GM21515 (cell line): ENCODE measurements at regions not wholly inside any gene's neighbourhood (a gene's known extent, or its start where the extent isn't known, plus 50 kb on each side); places are given as distances from the start of the nearest gene placed in this dataset.
"Not testable (repeated sequence)": the region's sequence is repeated elsewhere in the genome, so short reads cannot be mapped to it uniquely, and the experiment has no call there.

Experiments
- ATAC-seq: cut with Tn5 transposase; IDR thresholded peaks from one replicate; pipeline ENCODE4 v1.9.1; 2021; ENCODE audit not compliant: unreplicated experiment

DNA sequence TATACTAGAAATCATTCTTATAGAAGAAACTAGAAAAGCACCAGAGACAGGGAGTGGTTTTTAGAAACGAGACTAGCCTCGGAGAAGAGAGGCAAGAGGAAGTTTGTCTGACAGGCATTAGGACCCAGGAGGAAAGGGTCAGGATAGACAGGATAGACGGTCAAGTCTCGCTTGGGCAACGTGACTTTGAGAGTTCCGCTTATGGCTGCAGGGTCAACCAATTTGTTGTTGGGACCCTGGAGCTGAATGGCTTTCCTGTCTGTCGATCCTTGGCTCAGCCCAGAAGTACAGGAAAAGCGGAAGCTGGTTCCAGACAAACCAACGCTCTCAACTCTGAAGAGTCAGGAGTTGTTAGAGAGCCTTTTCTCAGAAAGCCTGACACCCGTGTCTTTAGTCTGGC lies 191.2 kb downstream of the FZD1 start:
- ATAC-seq = no peak

DNA sequence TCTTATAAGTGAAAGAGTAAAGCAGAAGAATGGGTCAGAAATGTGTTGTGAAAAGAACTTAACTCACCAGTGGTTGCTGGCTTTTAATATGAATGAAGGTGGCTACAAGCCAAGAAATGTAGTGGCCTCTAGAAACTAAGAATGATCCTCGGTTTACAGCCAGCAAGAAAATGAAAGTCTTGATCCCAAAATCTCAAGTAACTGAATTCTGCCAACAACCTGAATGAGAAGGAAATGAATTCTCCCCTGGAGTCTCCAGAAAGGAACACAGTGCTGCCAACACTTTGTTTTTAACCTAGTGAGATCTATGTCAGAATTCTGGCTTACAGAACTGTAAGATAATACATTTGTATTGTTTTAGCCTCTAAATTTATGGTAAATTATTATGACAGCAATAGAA lies 193.0 kb downstream of the FZD1 start:
- no peak for ATAC-seq

DNA sequence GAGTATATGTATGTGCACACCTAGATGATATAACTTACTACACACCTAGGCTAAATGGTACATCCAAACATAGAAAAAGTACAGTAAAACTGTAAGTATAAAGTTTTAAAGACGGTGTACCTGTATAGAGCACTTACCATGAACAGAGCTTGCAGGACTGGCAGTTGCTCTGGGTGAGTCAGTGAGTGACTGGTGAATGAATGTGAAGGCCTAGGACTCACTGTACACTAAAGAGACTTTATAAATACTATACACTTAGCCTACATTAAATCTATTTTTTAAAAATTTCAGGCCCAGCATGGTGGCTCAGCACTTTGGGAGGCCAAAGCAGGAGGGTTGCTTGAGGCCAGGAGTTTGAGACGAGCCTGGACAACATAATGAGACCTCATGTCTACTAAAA lies 195.3 kb downstream of the FZD1 start:
- ATAC-seq = no peak

DNA sequence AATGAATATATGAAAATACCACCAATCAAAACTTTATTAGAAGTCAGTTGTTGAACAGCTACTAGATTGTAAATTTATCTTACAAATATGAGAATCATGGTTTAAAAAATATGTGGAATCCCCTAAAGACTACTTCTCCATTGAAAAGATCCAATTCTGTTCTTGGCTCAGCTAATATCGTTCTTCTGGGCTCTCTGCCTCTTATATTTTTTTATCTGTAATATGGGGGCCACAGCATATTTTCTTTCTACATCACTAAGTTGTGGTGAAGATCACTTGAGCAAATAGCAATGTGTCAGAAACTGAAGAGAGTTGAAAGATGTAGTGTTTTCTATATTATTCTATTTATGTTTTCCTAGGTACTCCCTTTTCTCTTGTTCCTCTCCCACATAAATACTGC lies 198.1 kb downstream of the FZD1 start:
- ATAC-seq = no peak

DNA sequence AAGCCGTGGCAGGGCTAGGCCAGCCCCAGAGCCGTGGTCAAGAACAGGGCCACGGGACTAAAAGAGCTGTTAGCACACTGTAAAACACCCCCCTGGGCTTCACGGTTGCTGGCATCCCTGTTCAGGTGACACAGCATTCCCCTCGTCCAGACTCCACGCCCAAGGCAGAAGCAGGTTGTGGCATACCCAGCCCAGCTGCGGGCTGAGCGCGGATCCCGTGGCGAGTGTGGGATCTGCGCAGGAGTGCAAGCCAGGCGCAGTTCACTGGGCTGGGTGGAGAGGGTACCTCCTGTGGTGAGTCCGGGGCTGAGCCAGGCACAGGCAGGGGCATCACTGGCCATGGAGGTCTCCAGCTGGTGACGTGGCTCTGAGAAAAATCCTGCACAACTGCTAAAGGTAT lies 199.1 kb downstream of the FZD1 start:
- ATAC-seq = no peak

DNA sequence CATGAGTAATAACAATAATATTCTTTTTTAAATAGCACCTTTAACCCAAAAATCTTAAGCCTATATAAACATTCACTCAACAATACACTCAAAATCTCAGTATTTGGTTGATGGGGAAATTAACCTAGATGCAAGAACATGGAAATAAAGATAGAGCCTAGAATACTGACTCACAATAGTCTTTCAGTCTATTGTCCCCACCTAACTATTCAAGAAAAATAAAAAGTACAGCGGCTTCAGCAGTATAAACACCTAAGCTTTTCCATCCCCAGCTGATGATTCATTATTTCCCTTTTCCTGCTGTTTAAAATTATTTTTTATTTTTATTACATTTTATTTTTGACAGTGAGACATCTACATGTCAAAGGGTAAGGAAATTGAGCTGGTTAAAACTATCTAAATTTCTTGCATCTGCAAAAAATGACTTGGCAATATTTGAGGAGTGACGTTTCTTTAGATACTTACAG lies 201.4 kb downstream of the FZD1 start:
- ATAC-seq = no peak

DNA sequence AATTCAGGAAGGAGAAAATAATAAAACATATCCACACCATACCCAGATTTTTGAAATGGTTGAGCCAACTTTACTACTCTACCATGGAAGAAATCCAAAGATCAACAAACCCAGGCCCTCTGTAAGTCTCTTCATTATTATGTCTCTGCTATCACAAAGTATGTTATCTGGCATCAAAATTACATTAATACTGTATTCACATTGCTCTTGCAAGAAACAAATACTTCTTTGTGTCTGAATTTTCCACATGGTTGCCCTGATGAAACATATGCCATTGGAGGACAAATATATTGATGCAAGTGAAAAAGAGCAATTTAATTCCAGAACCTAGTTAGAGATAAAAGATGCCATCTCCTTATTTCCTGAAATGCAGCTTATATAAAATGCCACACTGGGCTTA lies 204.0 kb downstream of the FZD1 start:
- no peak for ATAC-seq

DNA sequence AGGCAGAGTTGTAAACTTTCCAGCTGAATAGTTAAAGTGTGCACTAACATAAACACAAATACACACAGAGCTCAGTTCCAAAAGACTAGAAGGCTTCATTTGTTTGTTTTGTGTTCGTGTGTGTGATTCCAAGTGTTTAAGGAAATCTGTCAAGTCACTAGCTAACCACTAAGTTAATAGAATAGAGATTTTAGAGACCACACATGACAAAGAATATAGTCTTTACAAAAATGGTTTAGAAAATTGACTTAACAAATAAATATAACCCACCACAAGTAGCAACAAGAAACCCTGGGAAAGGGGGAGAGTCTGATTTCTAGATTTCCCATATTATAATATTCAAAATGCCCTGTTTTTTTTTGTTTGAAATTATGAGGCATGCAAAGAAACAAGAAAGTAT lies 209.4 kb downstream of the FZD1 start:
- ATAC-seq = no peak

DNA sequence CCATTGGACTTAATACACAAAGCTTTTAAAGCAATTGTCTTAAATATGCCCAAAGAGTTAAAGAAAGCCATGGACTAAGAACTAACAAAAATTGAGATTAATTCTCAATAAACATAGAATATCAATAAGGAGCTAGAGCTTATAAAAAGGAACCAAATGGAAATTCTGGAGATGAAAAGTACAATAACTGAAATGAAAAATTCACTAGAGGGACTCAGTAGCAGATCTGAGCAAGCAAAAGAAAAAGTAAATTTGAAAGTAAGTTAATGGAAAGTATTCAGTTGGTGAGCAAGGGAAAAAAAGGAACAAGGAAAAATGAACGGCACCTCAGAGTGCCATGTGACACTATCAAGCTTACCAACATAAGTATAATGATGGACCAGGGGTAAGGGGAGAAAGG lies 209.8 kb downstream of the FZD1 start:
- ATAC-seq = no peak

DNA sequence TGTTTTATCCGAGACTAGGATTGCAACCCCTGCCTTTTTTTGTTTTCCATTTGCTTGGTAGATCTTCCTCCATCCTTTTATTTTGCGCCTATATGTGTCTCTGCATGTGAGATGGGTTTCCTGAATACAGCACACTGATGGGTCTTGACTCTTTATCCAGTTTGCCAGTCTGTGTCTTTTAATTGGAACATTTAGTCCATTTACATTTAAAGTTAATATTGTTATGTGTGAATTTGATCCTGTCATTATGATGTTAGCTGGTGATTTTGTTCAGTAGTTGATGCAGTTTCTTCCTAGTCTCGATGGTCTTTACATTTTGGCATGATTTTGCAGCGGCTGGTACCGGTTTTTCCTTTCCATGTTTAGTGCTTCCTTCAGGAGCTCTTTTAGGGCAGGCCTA lies 216.2 kb downstream of the FZD1 start:
- not testable (repeated sequence) for ATAC-seq

DNA sequence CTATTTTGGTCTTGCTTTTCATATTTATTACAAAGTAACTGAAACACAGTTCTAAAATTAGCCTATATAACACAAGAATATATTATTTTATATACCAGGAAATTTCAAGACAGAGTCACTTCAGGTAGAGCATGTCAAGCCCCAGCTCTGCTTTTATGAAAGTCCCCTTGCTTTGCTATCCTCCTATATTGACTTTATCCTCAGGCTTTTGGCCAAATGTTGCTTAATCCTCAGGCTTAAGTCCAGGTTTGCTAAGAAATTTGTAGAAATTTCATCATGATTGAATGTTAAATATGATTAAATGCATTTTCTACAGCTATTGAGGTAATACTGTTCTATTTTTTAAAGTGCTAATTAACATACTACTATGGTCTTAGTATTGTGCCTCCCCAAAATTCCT lies 227.6 kb downstream of the FZD1 start:
- no peak for ATAC-seq

DNA sequence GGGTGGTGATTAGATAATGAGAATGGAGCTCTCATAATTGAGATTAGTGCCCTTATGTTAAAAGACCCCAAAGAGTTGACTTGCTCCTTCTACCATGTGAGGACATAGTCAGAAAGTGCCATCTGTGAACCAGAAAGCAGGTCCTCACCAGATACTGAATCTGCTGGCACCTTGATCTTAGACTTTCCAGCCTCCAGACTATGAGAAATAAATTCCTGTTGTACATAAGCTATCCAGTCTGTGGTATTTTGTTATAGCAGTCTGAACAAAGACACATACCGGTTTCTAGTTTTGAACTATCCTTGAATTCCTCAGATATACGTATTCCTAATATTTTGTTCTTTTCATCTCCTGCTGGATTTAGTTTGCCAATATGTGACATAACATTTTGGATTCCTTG lies 228.1 kb downstream of the FZD1 start:
- no peak for ATAC-seq

DNA sequence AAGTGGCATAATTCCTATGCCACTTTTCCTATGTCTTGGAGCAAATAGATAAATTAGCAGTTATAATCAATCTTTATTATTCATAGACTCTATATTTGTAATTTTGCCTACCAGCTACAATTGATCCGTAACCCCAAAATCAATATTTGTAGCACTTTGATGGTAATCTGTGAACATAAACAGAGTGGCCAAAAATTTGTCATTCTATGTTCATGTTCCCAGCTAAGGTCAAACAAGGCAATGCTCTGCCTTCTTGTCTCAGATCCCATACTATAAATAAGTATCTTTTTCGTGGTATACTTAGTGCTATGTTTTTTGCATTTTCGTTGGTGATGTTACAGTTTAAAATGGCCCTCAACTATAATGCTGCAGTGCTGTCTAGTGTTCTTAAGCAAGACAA lies 228.5 kb downstream of the FZD1 start:
- no peak for ATAC-seq

DNA sequence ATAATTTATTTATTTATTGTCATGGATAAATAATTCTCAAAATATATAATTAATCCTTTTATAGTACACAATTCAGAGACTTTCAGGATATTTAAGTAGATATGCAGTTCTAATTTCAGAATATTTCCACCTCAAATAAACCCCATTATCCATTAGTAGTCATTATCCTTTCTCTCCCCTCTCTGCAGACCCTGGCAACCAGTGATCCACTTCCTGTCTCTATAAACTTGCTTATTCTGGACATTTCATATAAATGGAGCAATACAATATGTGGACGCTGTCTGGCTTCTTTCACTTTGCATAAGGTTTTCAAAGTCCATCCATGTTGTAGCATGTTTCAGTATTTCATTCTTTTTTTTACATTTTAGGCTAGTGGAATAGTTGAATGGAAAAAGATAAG lies 230.2 kb downstream of the FZD1 start:
- ATAC-seq = no peak

DNA sequence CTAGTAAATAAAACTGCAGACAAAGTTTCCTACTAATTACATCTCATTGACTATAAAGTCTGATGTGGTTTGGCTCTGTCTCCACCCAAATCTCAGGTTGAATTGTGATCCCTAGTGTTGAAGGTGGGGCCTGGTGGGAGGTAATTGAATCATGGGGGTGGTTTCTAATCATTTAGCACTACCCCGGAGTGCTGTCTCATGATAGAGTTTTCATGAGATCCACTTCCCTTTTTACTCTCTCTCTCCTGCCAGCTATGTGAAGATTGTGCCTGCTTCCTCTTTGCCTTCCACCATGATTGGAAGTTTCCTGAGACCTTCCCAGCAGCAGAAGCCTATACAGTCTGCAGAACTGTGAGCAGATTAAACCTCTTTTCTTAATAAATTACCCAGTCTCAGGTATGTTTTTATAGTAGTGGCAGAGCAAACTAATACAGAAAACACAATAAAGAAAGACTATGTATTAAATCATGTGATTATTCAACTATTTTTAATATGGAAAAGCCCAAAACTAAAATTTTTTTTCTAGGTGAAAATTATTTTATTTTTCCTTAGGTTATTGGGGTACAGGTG lies 232.1 kb downstream of the FZD1 start:
- no peak for ATAC-seq

DNA sequence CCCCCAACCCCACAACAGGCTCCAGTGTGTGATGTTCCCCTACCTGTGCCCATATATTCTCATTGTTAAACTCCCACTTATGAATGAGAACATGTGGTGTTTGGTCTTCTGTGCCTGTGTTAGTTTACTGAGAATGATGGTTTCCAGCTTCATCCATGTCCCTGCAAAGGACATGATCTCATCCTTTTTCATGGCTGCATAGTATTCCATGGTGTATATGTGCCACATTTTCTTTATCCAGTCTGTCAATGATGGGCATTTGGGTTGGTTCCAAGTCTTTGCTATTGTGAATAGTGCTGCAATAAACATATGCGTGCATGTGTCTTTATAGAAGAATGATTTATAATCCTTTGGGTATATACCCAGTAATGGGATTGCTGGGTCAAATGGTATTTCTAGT lies 233.0 kb downstream of the FZD1 start:
- ATAC-seq = not testable (repeated sequence)

DNA sequence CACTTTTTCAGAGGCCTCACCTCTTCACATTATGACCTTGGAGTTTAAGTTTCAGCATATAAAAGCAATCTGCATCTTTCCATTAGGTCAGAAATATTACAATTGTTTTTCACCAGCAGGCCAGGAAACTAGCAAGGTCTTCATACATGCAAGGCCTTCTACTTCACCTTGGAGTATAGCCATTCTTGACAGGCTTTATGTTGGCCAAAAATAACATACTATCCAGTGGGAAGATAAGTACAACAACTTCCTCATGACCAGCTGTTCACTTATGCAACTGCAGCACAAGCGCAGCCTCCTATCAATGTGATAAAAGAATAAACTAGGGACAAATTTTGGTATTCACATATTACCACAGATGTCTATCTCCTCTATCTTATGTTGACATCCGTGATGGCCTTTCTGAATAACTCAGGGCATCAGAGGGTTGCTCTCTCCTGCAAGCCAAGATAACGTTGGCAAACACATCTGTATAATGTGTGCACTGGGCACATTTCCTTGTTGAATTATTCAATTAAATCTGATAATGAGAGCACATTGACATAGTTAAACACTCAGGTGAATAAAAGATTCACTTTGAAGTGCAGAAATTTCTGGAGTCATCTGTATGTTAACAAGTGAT lies 239.8 kb downstream of the FZD1 start:
- ATAC-seq = no peak

DNA sequence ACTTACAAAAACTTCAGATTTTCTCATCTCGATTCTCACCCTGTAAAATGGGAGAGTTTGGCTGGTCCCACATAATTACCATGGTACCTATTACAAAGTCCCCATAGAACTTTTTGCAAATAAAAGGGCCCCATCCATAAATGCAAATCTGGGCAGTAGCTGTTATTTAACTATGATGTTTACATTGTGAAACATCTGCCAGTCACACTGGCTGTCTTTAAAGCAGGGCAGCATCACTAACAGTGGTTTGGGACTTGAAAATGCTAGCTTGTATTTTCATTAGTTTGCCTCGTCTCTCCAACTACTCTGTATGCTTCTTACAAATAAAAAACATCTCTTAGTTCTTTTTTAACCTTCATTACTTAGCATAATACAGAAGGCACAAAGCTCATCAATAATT lies 240.7 kb downstream of the FZD1 start:
- ATAC-seq = no peak

DNA sequence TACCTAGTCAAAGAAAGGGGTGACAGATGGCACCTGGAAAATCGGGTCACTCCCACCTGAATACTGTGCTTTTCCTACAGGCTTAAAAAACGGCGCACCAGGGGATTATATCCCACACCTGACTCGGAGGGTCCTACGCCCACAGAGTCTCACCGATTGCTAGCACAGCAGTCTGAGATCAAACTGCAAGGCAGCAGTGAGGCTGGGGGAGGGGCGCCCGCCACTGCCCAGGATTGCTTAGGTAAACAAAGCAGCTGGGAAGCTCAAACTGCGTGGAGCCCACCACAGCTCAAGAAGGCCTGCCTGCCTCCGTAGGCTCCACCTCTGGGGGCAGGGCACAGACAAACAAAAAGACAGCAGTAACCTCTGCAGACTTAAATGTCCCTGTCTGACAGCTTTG lies 242.7 kb downstream of the FZD1 start:
- ATAC-seq = not testable (repeated sequence)

DNA sequence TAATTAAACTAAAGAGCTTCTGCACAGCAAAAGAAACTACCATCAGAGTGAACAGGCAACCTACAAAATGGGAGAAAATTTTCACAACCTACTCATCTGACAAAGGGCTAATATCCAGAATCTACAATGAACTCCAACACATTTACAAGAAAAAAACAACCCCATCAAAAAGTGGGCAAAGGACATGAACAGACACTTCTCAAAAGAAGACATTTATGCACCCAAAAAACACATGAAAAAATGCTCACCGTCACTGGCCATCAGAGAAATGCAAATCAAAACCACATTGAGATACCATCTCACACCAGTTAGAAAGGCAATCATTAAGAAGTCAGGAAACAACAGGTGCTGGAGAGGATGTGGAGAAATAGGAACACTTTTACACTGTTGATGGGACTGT lies 247.6 kb downstream of the FZD1 start:
- not testable (repeated sequence) for ATAC-seq

DNA sequence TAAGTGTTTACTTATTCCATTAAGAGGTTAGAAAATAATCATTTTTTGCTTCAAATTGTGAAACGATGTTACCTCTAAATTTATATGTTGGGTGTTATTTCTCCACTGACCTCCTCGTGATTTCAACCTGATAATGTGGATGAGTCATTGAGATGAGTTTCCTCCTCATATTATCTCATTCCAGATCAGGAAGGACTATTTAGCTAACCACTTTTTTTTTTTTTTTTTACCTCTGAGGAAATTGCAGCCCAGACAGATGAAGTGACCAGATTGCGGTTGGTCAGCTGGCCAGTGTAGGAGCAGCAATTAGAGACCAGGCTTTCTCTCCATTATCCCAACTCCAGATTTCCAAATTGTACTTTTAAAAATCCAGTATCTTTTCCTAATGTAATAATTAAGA lies 248.7 kb downstream of the FZD1 start:
- ATAC-seq = no peak

DNA sequence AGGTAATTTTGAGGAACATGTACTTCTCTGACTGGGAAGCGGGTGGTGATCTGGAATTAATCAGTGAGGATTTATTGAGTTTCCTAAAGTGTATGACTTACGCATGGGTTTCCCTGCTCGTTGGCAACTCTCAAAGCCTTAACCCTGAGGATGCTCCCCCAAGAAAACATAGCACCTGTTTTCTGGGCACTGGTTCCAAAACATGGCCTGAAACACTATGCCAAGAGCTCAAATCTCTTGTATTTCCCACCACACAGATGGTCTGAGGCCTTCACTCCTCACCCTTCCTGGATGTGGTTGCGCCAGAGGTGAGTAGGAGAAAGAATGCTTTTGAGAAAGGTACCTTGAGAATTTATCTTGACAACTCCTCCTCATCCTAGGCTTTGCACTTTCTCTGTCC lies 250.4 kb downstream of the FZD1 start:
- no peak for ATAC-seq

DNA sequence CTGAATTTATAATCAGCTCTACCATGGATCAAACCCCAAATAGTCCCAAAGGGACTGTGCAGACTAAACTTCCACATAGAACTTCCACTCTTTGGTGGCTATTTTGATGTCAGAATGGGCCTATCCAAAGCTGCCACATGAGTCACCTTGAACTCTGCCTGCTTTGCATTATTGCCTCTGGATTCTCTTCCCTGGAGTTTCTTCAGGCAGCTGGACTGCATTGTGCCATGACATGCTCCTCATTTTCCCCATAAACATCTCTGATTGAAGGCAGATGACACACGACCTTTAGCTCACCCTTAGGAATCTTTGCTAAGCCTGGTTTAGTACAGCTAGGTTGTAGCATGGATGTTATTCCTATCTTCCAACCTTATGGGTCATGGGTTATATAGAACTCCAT lies 251.7 kb downstream of the FZD1 start:
- ATAC-seq = no peak
